Stomach (tissue), 8 donors: ENCODE measurements at regions not wholly inside any gene's neighbourhood (a gene's known extent, or its start where the extent isn't known, plus 50 kb on each side); places are given as distances from the start of the nearest gene placed in this dataset.

Source experiments
- DNase-seq, 2 donors: peaks; one replicate each; pipeline versions ENCODE4 v3.0.0 to v3.0.0-alpha.2; 2013 to 2019
- H3K27ac ChIP-seq, 5 donors: fragments of 200-600 bp in 4 of 5; sonication (generic) in 4 of 5; one replicate each; pipeline ENCODE4 v1.5.1; 2013 to 2019; ENCODE audit warnings: mild to moderate bottlenecking in 1 of 5, moderate library complexity in 1 of 5
- H3K27me3 ChIP-seq, 3 donors: fragments of 200-600 bp; sonication (generic); one replicate each; pipeline ENCODE4 v1.5.1; 2017 to 2019; ENCODE audit warnings: mixed run types in 1 of 3
- H3K36me3 ChIP-seq, 4 donors: fragments of 200-600 bp; sonication (generic); 1 replicate in 3 of 4; 2 replicates in 1 of 4; pipeline ENCODE4 v1.5.1; 2016 to 2019
- H3K4me1 ChIP-seq, 4 donors: fragments of 200-600 bp; sonication (generic); one replicate each; pipeline ENCODE4 v1.5.1; 2016 to 2019
- H3K4me3 ChIP-seq, 4 donors: fragments of 200-600 bp; sonication (generic) in 3 of 4; one replicate each; pipeline ENCODE4 v1.5.1; 2016 to 2019; ENCODE audit warnings: mild to moderate bottlenecking in 1 of 4
- H3K9me3 ChIP-seq, 4 donors: fragments of 200-600 bp; sonication (generic); one replicate each; pipeline ENCODE4 v1.5.1; 2016 to 2019
- CTCF ChIP-seq, 7 experiments: fragments of 450-650 bp in 4 of 7; fragments of 200-600 bp in 3 of 7; sonication (generic) in 3 of 7; IDR thresholded peaks; one replicate each; pipeline ENCODE4 v1.5.1; 2016 to 2019; ENCODE audit warnings: antibody characterized with exemption in 7 of 7, control low read depth in 2 of 7, mild to moderate bottlenecking in 1 of 7
- EP300 ChIP-seq: sonication (generic); formaldehyde crosslinking; IDR thresholded peaks from one replicate; pipeline ENCODE4 v1.6.1; 2017; ENCODE audit warnings: antibody characterized with exemption
- POLR2A ChIP-seq, 4 donors: fragments of 450-650 bp; IDR thresholded peaks; one replicate each; pipeline ENCODE4 v1.6.1; 2016; ENCODE audit warnings: antibody characterized with exemption in 4 of 4, control low read depth in 2 of 4, mild to moderate bottlenecking in 1 of 4, moderate library complexity in 1 of 4
- POLR2AphosphoS5 ChIP-seq, 3 donors: sonication (generic); formaldehyde crosslinking; IDR thresholded peaks; one replicate each; pipeline ENCODE4 v1.6.1; 2016; ENCODE audit warnings: antibody characterized with exemption in 3 of 3
- WGBS, 5 donors: extraction: QIAGEN DNeasy Blood & Tissue Kit in 3 of 5; methylation state at CpG; one replicate each; pipeline versions ENCODE4 v1.1.5 to v1.1.7; 2013 to 2018; 5-methylcytosine and 5-hydroxymethylcytosine counted together
- intact Hi-C: fragments of 100-400 bp; cut with DNase I; formaldehyde crosslinking; loops from one replicate; pipeline ENCODE4 v1.15.1; 2023; ENCODE audit warnings: low total_unique reads
- donor health status: healthy with polysubstance abuse.
- donor health status: Bipolar disorder and iron deficiency.
- donor health status: healthy.

GRCh38 chr4:181416966-181417365 is 826.2 kb upstream of the TENM3 start:
- Histone ChIP-seq H3K27me3 (no peaks in the 10 kb centered on the region), H3K27ac (no peak overlapping the region), H3K4me1 (no peaks in the 10 kb centered on the region), H3K4me3 (no peak overlapping the region), H3K9me3 (peaks cover 0 to 5% (median 0%) of the 10 kb centered on the region in 4 donors), H3K36me3 (no peaks in the 10 kb centered on the region)
- DNase-seq: peak in 1 of 2 donors; percentile 16
- no peak for TF ChIP-seq POLR2AphosphoS5 (IDR thresholded peaks at IDR 0.05)
- TF ChIP-seq EP300: no peak
- no peak for TF ChIP-seq CTCF (IDR thresholded peaks at IDR 0.05)
- TF ChIP-seq POLR2A (IDR thresholded peaks at IDR 0.05): no peak
- intact Hi-C loops: no loop called here
- WGBS, 5 donors: 49 to 60% (median 51%) methylated on average over 1 of the region's 1 CpG

- no peak for DNase-seq
- TF ChIP-seq EP300 (no peak), POLR2A (IDR thresholded peaks at IDR 0.05) (no peak), POLR2AphosphoS5 (IDR thresholded peaks at IDR 0.05) (no peak), CTCF (IDR thresholded peaks at IDR 0.05) (no peak)
- H3K4me1 ChIP-seq: no peaks in the 10 kb centered on the region
- WGBS, 5 donors: 69 to 80% (median 79%) methylated on average over 8 of the region's 8 CpGs
- intact Hi-C loops: no loop called here
- H3K27ac ChIP-seq: no peak overlapping the region
- no peaks in the 10 kb centered on the region for H3K36me3 ChIP-seq
- no peaks in the 10 kb centered on the region for H3K27me3 ChIP-seq
- no peak overlapping the region for H3K4me3 ChIP-seq
- peaks cover 0 to 5% (median 0%) of the 10 kb centered on the region in 4 donors for H3K9me3 ChIP-seq
Measured at GRCh38 chr4:181418496-181418895, 824.7 kb upstream of the TENM3 start.

- no peaks in the 10 kb centered on the region for H3K36me3 ChIP-seq
- no peak overlapping the region for H3K4me3 ChIP-seq
- H3K9me3 ChIP-seq: no peaks in the 10 kb centered on the region
- H3K27ac ChIP-seq: no peak overlapping the region
- intact Hi-C loops: no loop called here
- TF ChIP-seq EP300 (no peak), POLR2AphosphoS5 (IDR thresholded peaks at IDR 0.05) (no peak), POLR2A (IDR thresholded peaks at IDR 0.05) (no peak), CTCF (IDR thresholded peaks at IDR 0.05) (no peak)
- 68 to 81% (median 77%) methylated on average over 2 of the region's 2 CpGs for WGBS, 5 donors
- H3K4me1 ChIP-seq: no peaks in the 10 kb centered on the region
- no peak for DNase-seq
- no peaks in the 10 kb centered on the region for H3K27me3 ChIP-seq
Measured at GRCh38 chr4:181420950-181421349, 822.3 kb upstream of the TENM3 start.

- 57 to 94% (median 89%) methylated on average over 2 of the region's 2 CpGs for whole genome bisulfite sequencing, 5 donors
Measured at GRCh38 chr4:181424362-181425016, 818.7 kb upstream of the TENM3 start.

GRCh38 chr4:181427076-181427475 is 816.1 kb upstream of the TENM3 start:
- H3K9me3 ChIP-seq: no peaks in the 10 kb centered on the region
- no peak for DNase-seq
- H3K36me3 ChIP-seq: no peaks in the 10 kb centered on the region
- H3K27me3 ChIP-seq: no peaks in the 10 kb centered on the region
- intact Hi-C loops: no loop called here
- TF ChIP-seq POLR2AphosphoS5 (IDR thresholded peaks at IDR 0.05) (no peak), EP300 (no peak), CTCF (IDR thresholded peaks at IDR 0.05) (no peak), POLR2A (IDR thresholded peaks at IDR 0.05) (no peak)
- H3K4me3 ChIP-seq: no peak overlapping the region
- H3K4me1 ChIP-seq: no peaks in the 10 kb centered on the region
- H3K27ac ChIP-seq: no peak overlapping the region
- 58 to 74% (median 62%) methylated on average over 3 of the region's 3 CpGs for WGBS, 5 donors

More at GRCh38 chr4:181424362-181425016, 818.7 kb upstream of the TENM3 start:
- Histone ChIP-seq H3K9me3 (no peaks in the 10 kb centered on the region), H3K4me3 (no peak overlapping the region), H3K4me1 (no peaks in the 10 kb centered on the region), H3K36me3 (no peaks in the 10 kb centered on the region), H3K27ac (no peak overlapping the region), H3K27me3 (no peaks in the 10 kb centered on the region)
- DNase-seq: no peak
- intact Hi-C loops: no loop called here
- TF ChIP-seq EP300: no peak
